Liver (tissue), 8 donors: ENCODE measurements at regions not wholly inside any gene's neighbourhood (a gene's known extent, or its start where the extent isn't known, plus 50 kb on each side); places are given as distances from the start of the nearest gene placed in this dataset.

Experiments
- DNase-seq: peaks from one replicate; pipeline ENCODE4 v3.0.0-alpha.2; 2017; ENCODE audit warnings: low spot score
- H3K27ac ChIP-seq, 2 donors: one replicate each; pipeline ENCODE4 v1.7.0; 2013; ENCODE audit warnings: inconsistent platforms in 2 of 2, low read length in 2 of 2, control low read depth in 1 of 2, low read depth in 1 of 2, mild to moderate bottlenecking in 1 of 2
- H3K27me3 ChIP-seq, 4 donors: one replicate each; pipeline versions ENCODE4 v1.6.1 to v1.7.0; 2013; ENCODE audit warnings: low read length in 3 of 4, inconsistent platforms in 1 of 4, mild to moderate bottlenecking in 1 of 4, moderate library complexity in 1 of 4; ENCODE audit not compliant: control insufficient read depth in 4 of 4, insufficient read depth in 4 of 4
- H3K36me3 ChIP-seq, 4 donors: one replicate each; pipeline versions ENCODE4 v1.6.1 to v1.7.0; 2013; ENCODE audit warnings: low read length in 3 of 4, mild to moderate bottlenecking in 3 of 4, low read depth in 1 of 4, moderate library complexity in 1 of 4; ENCODE audit not compliant: control insufficient read depth in 4 of 4, insufficient read depth in 3 of 4
- H3K4me1 ChIP-seq, 4 donors: one replicate each; pipeline versions ENCODE4 v1.6.1 to v1.7.0; 2013; ENCODE audit warnings: low read length in 3 of 4, mild to moderate bottlenecking in 3 of 4, moderate library complexity in 1 of 4; ENCODE audit not compliant: control insufficient read depth in 4 of 4, insufficient read depth in 4 of 4
- H3K4me3 ChIP-seq, 3 donors: one replicate each; pipeline versions ENCODE4 v1.6.1 to v1.7.0; 2013; ENCODE audit warnings: low read length in 3 of 3, control low read depth in 1 of 3, low read depth in 1 of 3, mild to moderate bottlenecking in 1 of 3
- H3K9ac ChIP-seq, 2 donors: one replicate each; pipeline ENCODE4 v1.7.0; 2013; ENCODE audit warnings: low read length in 2 of 2, mild to moderate bottlenecking in 2 of 2, moderate library complexity in 2 of 2, control low read depth in 1 of 2, low read depth in 1 of 2
- H3K9me3 ChIP-seq, 4 donors: one replicate each; pipeline versions ENCODE4 v1.6.1 to v1.7.0; 2013; ENCODE audit warnings: low read length in 3 of 4; ENCODE audit not compliant: control insufficient read depth in 4 of 4
- EGR1 ChIP-seq, 2 donors: IDR thresholded peaks; 2 replicates each; pipeline ENCODE4 v1.6.1; 2016 to 2018; ENCODE audit warnings: antibody characterized with exemption in 2 of 2, low read depth in 2 of 2
- FOXA1 ChIP-seq: IDR thresholded peaks from 2 replicates; pipeline ENCODE4 v1.6.1; 2016; ENCODE audit warnings: antibody characterized with exemption
- FOXA2 ChIP-seq: IDR thresholded peaks from 2 replicates; pipeline ENCODE4 v1.6.1; 2016; ENCODE audit warnings: antibody characterized with exemption
- GABPA ChIP-seq, 2 donors: IDR thresholded peaks in 1 of 2; conservative IDR thresholded peaks in 1 of 2; 2 replicates each; pipeline ENCODE4 v1.6.1; 2016; ENCODE audit warnings: antibody characterized with exemption in 2 of 2, mild to moderate bottlenecking in 1 of 2, moderate library complexity in 1 of 2
- HNF4A ChIP-seq, 2 donors: conservative IDR thresholded peaks; 2 replicates each; pipeline ENCODE4 v1.6.1; 2016; ENCODE audit warnings: antibody characterized with exemption in 2 of 2, mild to moderate bottlenecking in 2 of 2
- HNF4G ChIP-seq: IDR thresholded peaks from 2 replicates; pipeline ENCODE4 v1.6.1; 2016; ENCODE audit warnings: antibody characterized with exemption
- JUND ChIP-seq, 2 donors: IDR thresholded peaks; 2 replicates each; pipeline ENCODE4 v1.6.1; 2016; ENCODE audit warnings: antibody characterized with exemption in 2 of 2
- NR2F2 ChIP-seq: IDR thresholded peaks from 2 replicates; pipeline ENCODE4 v1.6.1; 2016; ENCODE audit warnings: antibody characterized with exemption
- RAD21 ChIP-seq, 2 donors: IDR thresholded peaks; 2 replicates each; pipeline ENCODE4 v1.6.1; 2016; ENCODE audit warnings: antibody characterized with exemption in 2 of 2, mild to moderate bottlenecking in 2 of 2
- RXRA ChIP-seq, 2 donors: IDR thresholded peaks; 2 replicates each; pipeline ENCODE4 v1.6.1; 2017 to 2018; ENCODE audit warnings: antibody characterized with exemption in 2 of 2, mild to moderate bottlenecking in 1 of 2
- SP1 ChIP-seq: IDR thresholded peaks from 2 replicates; pipeline ENCODE4 v1.6.1; 2018; ENCODE audit warnings: antibody characterized with exemption, mild to moderate bottlenecking
- TAF1 ChIP-seq: conservative IDR thresholded peaks from 2 replicates; pipeline ENCODE4 v1.6.1; 2016; ENCODE audit warnings: antibody characterized with exemption, mild to moderate bottlenecking
- YY1 ChIP-seq: IDR thresholded peaks from 2 replicates; pipeline ENCODE4 v1.6.1; 2016; ENCODE audit warnings: antibody characterized with exemption, mild to moderate bottlenecking
- WGBS: extraction: QIAGEN DNeasy Blood & Tissue Kit; methylation state at CpG from one replicate; pipeline ENCODE4 v1.1.7; 2013; 5-methylcytosine and 5-hydroxymethylcytosine counted together
- TF ChIP-seq, protein P1 (sequence below): IDR thresholded peaks from 2 replicates; pipeline ENCODE4 v1.6.1; 2016; ENCODE audit warnings: antibody characterized with exemption
- TF ChIP-seq, protein P2 (sequence below): fragments of 150-350 bp; IDR thresholded peaks from 2 replicates; pipeline ENCODE4 v1.5.1; 2017; ENCODE audit warnings: improper control_type of control experiment, low read depth, low read length; ENCODE audit not compliant: missing input control
- TF ChIP-seq, protein P3 (sequence below): IDR thresholded peaks from 2 replicates; pipeline ENCODE4 v1.6.1; 2016; ENCODE audit warnings: antibody characterized with exemption
- TF ChIP-seq, protein P4 (sequence below): IDR thresholded peaks from 2 replicates; pipeline ENCODE4 v1.6.1; 2016; ENCODE audit warnings: antibody characterized with exemption, mild to moderate bottlenecking
- donor health status: healthy.
- donor health status: healthy.
- donor health status: healthy.
- donor health status: healthy.
- donor health status: healthy.

DNA sequence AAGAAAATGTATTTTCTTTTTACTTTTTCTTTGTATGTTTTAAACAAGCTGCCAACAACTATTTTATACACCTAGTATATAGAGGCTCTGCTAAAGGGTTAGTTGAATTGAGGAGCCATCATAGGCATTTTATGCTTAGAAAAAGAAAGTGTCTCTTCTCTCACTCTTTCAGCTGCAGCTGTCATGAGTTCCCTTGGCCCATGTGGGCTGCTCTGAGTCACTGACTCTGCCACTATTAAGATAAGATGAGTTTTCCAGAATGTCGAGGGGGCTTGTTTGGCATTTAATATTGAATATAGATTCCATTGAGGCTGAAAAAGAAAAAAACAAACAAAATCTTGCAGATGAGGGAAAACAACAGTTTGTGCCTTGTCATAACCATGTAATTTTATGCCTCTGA is 126.0 kb upstream of the PAQR3 start:
- 26% methylated on average over 1 of the region's 1 CpG for WGBS
- Histone ChIP-seq H3K27me3 (peaks cover 0 to 4% (median 1%) of the 10 kb centered on the region in 4 donors), H3K9ac (no peak overlapping the region), H3K27ac (no peak overlapping the region), H3K4me1 (no peaks in the 10 kb centered on the region), H3K4me3 (no peak overlapping the region), H3K36me3 (no peaks in the 10 kb centered on the region), H3K9me3 (no peaks in the 10 kb centered on the region)
- TF ChIP-seq JUND (IDR thresholded peaks at IDR 0.05) (no peak), RXRA (IDR thresholded peaks at IDR 0.05) (no peak), EGR1 (IDR thresholded peaks at IDR 0.05; ENCODE audit: low read depth in 2 of 2) (no peak), RAD21 (IDR thresholded peaks at IDR 0.05) (no peak), NR2F2 (no peak), TAF1 (no peak), SP1 (no peak), YY1 (no peak)
- TF ChIP-seq, protein P1, sequence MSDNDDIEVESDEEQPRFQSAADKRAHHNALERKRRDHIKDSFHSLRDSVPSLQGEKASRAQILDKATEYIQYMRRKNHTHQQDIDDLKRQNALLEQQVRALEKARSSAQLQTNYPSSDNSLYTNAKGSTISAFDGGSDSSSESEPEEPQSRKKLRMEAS: no peak
- DNase-seq: no peak

DNA sequence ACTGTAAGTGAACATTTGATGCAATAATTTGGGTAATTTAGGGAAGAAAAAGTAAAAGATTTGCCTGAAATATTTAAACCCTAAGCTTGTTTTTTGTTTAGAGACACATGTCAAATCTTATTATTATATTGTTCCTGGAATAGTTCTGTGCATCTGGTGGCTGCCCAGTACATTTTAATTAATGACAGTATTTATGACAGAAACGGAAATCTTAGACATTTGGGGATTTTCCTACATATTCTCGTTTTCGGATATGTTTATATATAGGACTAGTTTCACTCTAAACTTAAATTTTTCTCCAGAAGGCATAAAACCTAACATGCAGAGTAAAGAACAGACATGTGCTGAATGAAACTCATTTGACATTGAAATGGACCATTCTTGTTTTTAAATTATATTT is 125.6 kb upstream of the PAQR3 start:
- WGBS: 65% methylated on average over 3 of the region's 3 CpGs
- Histone ChIP-seq H3K9ac (no peak overlapping the region), H3K4me1 (no peaks in the 10 kb centered on the region), H3K9me3 (no peaks in the 10 kb centered on the region), H3K4me3 (no peak overlapping the region), H3K27me3 (peaks cover 0 to 4% (median 1%) of the 10 kb centered on the region in 4 donors), H3K27ac (no peak overlapping the region), H3K36me3 (no peaks in the 10 kb centered on the region)
- DNase-seq: no peak
- no peak for TF ChIP-seq HNF4G
- no peak for TF ChIP-seq RAD21 (IDR thresholded peaks at IDR 0.05)
- TF ChIP-seq YY1: no peak
- no peak for TF ChIP-seq JUND (IDR thresholded peaks at IDR 0.05)
- TF ChIP-seq, protein P2, sequence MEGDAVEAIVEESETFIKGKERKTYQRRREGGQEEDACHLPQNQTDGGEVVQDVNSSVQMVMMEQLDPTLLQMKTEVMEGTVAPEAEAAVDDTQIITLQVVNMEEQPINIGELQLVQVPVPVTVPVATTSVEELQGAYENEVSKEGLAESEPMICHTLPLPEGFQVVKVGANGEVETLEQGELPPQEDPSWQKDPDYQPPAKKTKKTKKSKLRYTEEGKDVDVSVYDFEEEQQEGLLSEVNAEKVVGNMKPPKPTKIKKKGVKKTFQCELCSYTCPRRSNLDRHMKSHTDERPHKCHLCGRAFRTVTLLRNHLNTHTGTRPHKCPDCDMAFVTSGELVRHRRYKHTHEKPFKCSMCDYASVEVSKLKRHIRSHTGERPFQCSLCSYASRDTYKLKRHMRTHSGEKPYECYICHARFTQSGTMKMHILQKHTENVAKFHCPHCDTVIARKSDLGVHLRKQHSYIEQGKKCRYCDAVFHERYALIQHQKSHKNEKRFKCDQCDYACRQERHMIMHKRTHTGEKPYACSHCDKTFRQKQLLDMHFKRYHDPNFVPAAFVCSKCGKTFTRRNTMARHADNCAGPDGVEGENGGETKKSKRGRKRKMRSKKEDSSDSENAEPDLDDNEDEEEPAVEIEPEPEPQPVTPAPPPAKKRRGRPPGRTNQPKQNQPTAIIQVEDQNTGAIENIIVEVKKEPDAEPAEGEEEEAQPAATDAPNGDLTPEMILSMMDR: no peak
- no peak for TF ChIP-seq FOXA2
- TF ChIP-seq HNF4A (conservative IDR thresholded peaks at IDR 0.05): no peak
- no peak for TF ChIP-seq NR2F2
- TF ChIP-seq, protein P3, sequence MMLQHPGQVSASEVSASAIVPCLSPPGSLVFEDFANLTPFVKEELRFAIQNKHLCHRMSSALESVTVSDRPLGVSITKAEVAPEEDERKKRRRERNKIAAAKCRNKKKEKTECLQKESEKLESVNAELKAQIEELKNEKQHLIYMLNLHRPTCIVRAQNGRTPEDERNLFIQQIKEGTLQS: no peak
- TF ChIP-seq EGR1 (IDR thresholded peaks at IDR 0.05; ENCODE audit: low read depth in 2 of 2): no peak
- TF ChIP-seq TAF1: no peak
- no peak for TF ChIP-seq RXRA (IDR thresholded peaks at IDR 0.05)
- TF ChIP-seq, protein P1: no peak

DNA sequence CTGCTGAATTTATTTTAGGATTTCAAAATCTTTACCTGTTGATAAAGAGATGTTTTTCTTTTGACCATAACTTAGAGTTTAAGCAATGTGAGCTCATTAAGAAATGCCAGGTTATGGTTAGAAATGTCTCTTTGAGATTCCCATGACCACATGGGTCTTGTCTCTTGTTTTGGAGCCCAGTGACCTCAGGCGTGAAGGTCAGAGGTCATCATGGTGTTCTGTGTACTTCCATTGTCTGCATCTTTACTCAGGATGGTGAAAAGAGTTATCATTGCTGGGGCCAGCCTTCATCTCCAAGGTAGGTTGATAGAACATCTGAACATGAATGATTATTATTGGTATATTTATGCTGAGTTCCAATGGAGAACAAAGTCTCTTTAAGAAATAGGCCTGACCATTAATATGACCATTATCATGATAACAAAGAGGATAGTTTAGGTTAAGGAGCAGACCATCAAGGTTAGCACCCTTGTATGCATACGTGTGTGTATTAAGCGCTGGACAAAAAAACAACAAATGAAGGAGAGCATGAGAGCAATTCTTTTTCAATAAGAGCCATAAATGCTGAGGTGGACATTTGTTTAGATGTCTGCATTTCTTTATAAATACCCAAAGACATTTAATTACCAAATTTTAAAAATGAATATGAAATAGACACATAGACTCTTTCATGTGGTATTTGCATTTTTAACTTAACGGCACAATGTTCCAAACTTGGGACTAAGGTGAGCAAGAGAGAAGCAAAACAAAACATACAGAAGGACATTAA is 120.6 kb upstream of the PAQR3 start:
- WGBS: 81% methylated on average over 4 of the region's 4 CpGs
- Histone ChIP-seq H3K9me3 (no peaks in the 10 kb centered on the region), H3K27ac (no peak overlapping the region), H3K4me1 (no peaks in the 10 kb centered on the region), H3K36me3 (no peaks in the 10 kb centered on the region), H3K4me3 (no peak overlapping the region), H3K27me3 (peaks cover 0 to 4% (median 0%) of the 10 kb centered on the region in 4 donors), H3K9ac (no peak overlapping the region)
- no peak for DNase-seq
- TF ChIP-seq FOXA2 (no peak), RXRA (IDR thresholded peaks at IDR 0.05) (no peak), GABPA (IDR thresholded peaks at IDR 0.05 in 1 of 2, conservative IDR thresholded peaks at IDR 0.05 in 1 of 2) (no peak), JUND (IDR thresholded peaks at IDR 0.05) (no peak), SP1 (no peak), YY1 (no peak), FOXA1 (no peak), RAD21 (IDR thresholded peaks at IDR 0.05) (no peak), HNF4G (no peak)
- TF ChIP-seq, protein P1: no peak
- TF ChIP-seq, protein P4, sequence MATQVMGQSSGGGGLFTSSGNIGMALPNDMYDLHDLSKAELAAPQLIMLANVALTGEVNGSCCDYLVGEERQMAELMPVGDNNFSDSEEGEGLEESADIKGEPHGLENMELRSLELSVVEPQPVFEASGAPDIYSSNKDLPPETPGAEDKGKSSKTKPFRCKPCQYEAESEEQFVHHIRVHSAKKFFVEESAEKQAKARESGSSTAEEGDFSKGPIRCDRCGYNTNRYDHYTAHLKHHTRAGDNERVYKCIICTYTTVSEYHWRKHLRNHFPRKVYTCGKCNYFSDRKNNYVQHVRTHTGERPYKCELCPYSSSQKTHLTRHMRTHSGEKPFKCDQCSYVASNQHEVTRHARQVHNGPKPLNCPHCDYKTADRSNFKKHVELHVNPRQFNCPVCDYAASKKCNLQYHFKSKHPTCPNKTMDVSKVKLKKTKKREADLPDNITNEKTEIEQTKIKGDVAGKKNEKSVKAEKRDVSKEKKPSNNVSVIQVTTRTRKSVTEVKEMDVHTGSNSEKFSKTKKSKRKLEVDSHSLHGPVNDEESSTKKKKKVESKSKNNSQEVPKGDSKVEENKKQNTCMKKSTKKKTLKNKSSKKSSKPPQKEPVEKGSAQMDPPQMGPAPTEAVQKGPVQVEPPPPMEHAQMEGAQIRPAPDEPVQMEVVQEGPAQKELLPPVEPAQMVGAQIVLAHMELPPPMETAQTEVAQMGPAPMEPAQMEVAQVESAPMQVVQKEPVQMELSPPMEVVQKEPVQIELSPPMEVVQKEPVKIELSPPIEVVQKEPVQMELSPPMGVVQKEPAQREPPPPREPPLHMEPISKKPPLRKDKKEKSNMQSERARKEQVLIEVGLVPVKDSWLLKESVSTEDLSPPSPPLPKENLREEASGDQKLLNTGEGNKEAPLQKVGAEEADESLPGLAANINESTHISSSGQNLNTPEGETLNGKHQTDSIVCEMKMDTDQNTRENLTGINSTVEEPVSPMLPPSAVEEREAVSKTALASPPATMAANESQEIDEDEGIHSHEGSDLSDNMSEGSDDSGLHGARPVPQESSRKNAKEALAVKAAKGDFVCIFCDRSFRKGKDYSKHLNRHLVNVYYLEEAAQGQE: no peak
